Esophagus squamous epithelium (tissue), 4 donors: ENCODE measurements at regions not wholly inside any gene's neighbourhood (a gene's known extent, or its start where the extent isn't known, plus 50 kb on each side); places are given as distances from the start of the nearest gene placed in this dataset.

Source experiments
- CTCF ChIP-seq, 6 experiments: fragments of 450-650 bp in 4 of 6; fragments of 200-600 bp in 2 of 6; sonication (generic) in 2 of 6; IDR thresholded peaks; one replicate each; pipeline ENCODE4 v1.5.1; 2016 to 2019; ENCODE audit warnings: antibody characterized with exemption in 6 of 6, mild to moderate bottlenecking in 4 of 6, moderate library complexity in 4 of 6
- POLR2A ChIP-seq, 4 donors: fragments of 450-650 bp; IDR thresholded peaks; one replicate each; pipeline ENCODE4 v1.6.1; 2017; ENCODE audit warnings: antibody characterized with exemption in 4 of 4, mild to moderate bottlenecking in 4 of 4, moderate library complexity in 3 of 4

- TF ChIP-seq CTCF (IDR thresholded peaks at IDR 0.05), result no peak
- no peak for TF ChIP-seq POLR2A (IDR thresholded peaks at IDR 0.05)
These were observed 266.1 kb upstream of the KLHL29 start for GRCh38 chr2:23118894-23119293.
